Ovary (tissue), 3 donors: ENCODE measurements at regions not wholly inside any gene's neighbourhood (a gene's known extent, or its start where the extent isn't known, plus 50 kb on each side); places are given as distances from the start of the nearest gene placed in this dataset.

ENCODE experiments used
- CTCF ChIP-seq, 3 donors: fragments of 450-650 bp in 2 of 3; fragments of 200-600 bp in 1 of 3; IDR thresholded peaks; one replicate each; pipeline versions ENCODE4 v1.5.1 to v1.8.0; 2016 to 2022; ENCODE audit warnings: antibody characterized with exemption in 3 of 3, mild to moderate bottlenecking in 1 of 3
- EP300 ChIP-seq: sonication (generic); formaldehyde crosslinking; IDR thresholded peaks from one replicate; pipeline ENCODE4 v1.6.1; 2017; ENCODE audit warnings: antibody characterized with exemption
- POLR2A ChIP-seq: fragments of 450-650 bp; IDR thresholded peaks from one replicate; pipeline ENCODE4 v1.6.1; 2017; ENCODE audit warnings: antibody characterized with exemption, mild to moderate bottlenecking, moderate library complexity
- donor health status: DM: no; HTN: no; CAD: no.

GRCh38 chr5:130455175-130455574, 550.9 kb downstream of the CHSY3 start:
- TF ChIP-seq CTCF (IDR thresholded peaks at IDR 0.05), result no peak
- TF ChIP-seq POLR2A, result no peak
- TF ChIP-seq EP300, result no peak
